Trophoblast cell (in vitro differentiated cells and primary cell): ENCODE measurements at regions not wholly inside any gene's neighbourhood (a gene's known extent, or its start where the extent isn't known, plus 50 kb on each side); places are given as distances from the start of the nearest gene placed in this dataset.
"Not testable (repeated sequence)": the region's sequence is repeated elsewhere in the genome, so short reads cannot be mapped to it uniquely, and the experiment has no call there.

Source experiments
- DNase-seq, 2 donors: peaks; one replicate each; pipeline ENCODE4 v3.0.0-alpha.2; 2016
- H2AFZ ChIP-seq: 2 replicates; pipeline ENCODE4 v1.6.1; 2013; ENCODE audit warnings: low read length, moderate library complexity, mild to moderate bottlenecking; ENCODE audit not compliant: insufficient read depth, poor library complexity
- H2AK5ac ChIP-seq: 2 replicates; pipeline ENCODE4 v1.6.1; 2013; ENCODE audit warnings: mild to moderate bottlenecking, low read length
- H2BK120ac ChIP-seq: 2 replicates; pipeline ENCODE4 v1.6.1; 2013; ENCODE audit warnings: low read length, mild to moderate bottlenecking, moderate library complexity; ENCODE audit not compliant: insufficient read depth, poor library complexity
- H2BK12ac ChIP-seq: 2 replicates; pipeline ENCODE4 v1.6.1; 2013; ENCODE audit warnings: mild to moderate bottlenecking, low read length, moderate library complexity
- H2BK5ac ChIP-seq: 2 replicates; pipeline ENCODE4 v1.6.1; 2013; ENCODE audit warnings: low read length, low read depth, moderate library complexity, mild to moderate bottlenecking; ENCODE audit not compliant: poor library complexity
- H3K14ac ChIP-seq: 2 replicates; pipeline ENCODE4 v1.6.1; 2013; ENCODE audit warnings: mild to moderate bottlenecking, low read length
- H3K18ac ChIP-seq: 2 replicates; pipeline ENCODE4 v1.6.1; 2013; ENCODE audit warnings: mild to moderate bottlenecking, low read length
- H3K23ac ChIP-seq: 2 replicates; pipeline ENCODE4 v1.6.1; 2013; ENCODE audit warnings: low read length
- H3K27ac ChIP-seq: 2 replicates; pipeline ENCODE4 v1.5.1; 2013; ENCODE audit warnings: low read depth, mild to moderate bottlenecking, inconsistent platforms, low read length, moderate library complexity
- H3K27me3 ChIP-seq: 2 replicates; pipeline ENCODE4 v1.6.1; 2013; ENCODE audit warnings: inconsistent platforms, mild to moderate bottlenecking, low read length, moderate library complexity; ENCODE audit not compliant: insufficient read depth
- H3K36me3 ChIP-seq, 2 experiments: 1 replicate in 1 of 2; 2 replicates in 1 of 2; pipeline ENCODE4 v1.6.1; 2013; ENCODE audit warnings: low read length in 2 of 2, mild to moderate bottlenecking in 2 of 2, moderate library complexity in 1 of 2; ENCODE audit not compliant: insufficient read depth in 2 of 2, control insufficient read depth in 1 of 2
- H3K4ac ChIP-seq: 2 replicates; pipeline ENCODE4 v1.6.1; 2013; ENCODE audit warnings: low read depth, mild to moderate bottlenecking, low read length, moderate library complexity
- H3K4me1 ChIP-seq, 2 experiments: 1 replicate in 1 of 2; 2 replicates in 1 of 2; pipeline ENCODE4 v1.6.1; 2013; ENCODE audit warnings: low read length in 2 of 2, mild to moderate bottlenecking in 2 of 2, moderate library complexity in 1 of 2; ENCODE audit not compliant: insufficient read depth in 2 of 2, control insufficient read depth in 1 of 2
- H3K4me2 ChIP-seq: 2 replicates; pipeline ENCODE4 v1.6.1; 2013; ENCODE audit warnings: inconsistent platforms, mild to moderate bottlenecking, low read length, moderate library complexity
- H3K4me3 ChIP-seq: 2 replicates; pipeline ENCODE4 v1.5.1; 2013; ENCODE audit warnings: mild to moderate bottlenecking, low read depth, low read length, inconsistent platforms
- H3K79me1 ChIP-seq: one replicate; pipeline ENCODE4 v1.6.1; 2013; ENCODE audit warnings: low read length
- H3K79me2 ChIP-seq: 2 replicates; pipeline ENCODE4 v1.6.1; 2013; ENCODE audit warnings: low read length, mild to moderate bottlenecking; ENCODE audit not compliant: control insufficient read depth, insufficient read depth, poor library complexity
- H3K9ac ChIP-seq: 2 replicates; pipeline ENCODE4 v1.6.1; 2013; ENCODE audit warnings: mild to moderate bottlenecking, low read length
- H3K9me3 ChIP-seq: 2 replicates; pipeline ENCODE4 v1.6.1; 2013; ENCODE audit warnings: low read depth, mild to moderate bottlenecking, control low read depth, inconsistent platforms, low read length; ENCODE audit not compliant: insufficient read depth
- H4K12ac ChIP-seq: 2 replicates; pipeline ENCODE4 v1.6.1; 2013; ENCODE audit warnings: low read depth, mild to moderate bottlenecking, low read length, moderate library complexity
- H4K8ac ChIP-seq: 2 replicates; pipeline ENCODE4 v1.6.1; 2013; ENCODE audit warnings: low read depth, mild to moderate bottlenecking, low read length, moderate library complexity
- H4K91ac ChIP-seq: one replicate; pipeline ENCODE4 v1.6.1; 2013; ENCODE audit warnings: low read depth, mild to moderate bottlenecking, low read length, moderate library complexity
- WGBS: extraction: QIAGEN DNeasy Blood & Tissue Kit; methylation state at CpG from one replicate; pipeline ENCODE4 v1.1.7; 2013; ENCODE audit warnings: missing lambda C conversion rate; ENCODE audit not compliant: insufficient read length, insufficient coverage; ENCODE audit errors: extremely low coverage; 5-methylcytosine and 5-hydroxymethylcytosine counted together

GRCh38 chr13:80523134-80523533, 182.2 kb upstream of the SPRY2 start:
- Histone ChIP-seq H2BK5ac (no peak overlapping the region), H4K8ac (no peak overlapping the region), H4K91ac (no peak overlapping the region), H3K27me3 (no peaks in the 10 kb centered on the region), H3K14ac (no peak overlapping the region), H3K36me3 (no peaks in the 10 kb centered on the region), H3K9ac (no peak overlapping the region), H3K18ac (no peak overlapping the region), H3K27ac (no peak overlapping the region), H2AFZ (no peak overlapping the region), H3K4ac (no peak overlapping the region), H4K12ac (no peak overlapping the region), H2BK120ac (no peak overlapping the region), H3K79me2 (no peaks in the 10 kb centered on the region), H2AK5ac (no peak overlapping the region), H3K79me1 (no peaks in the 10 kb centered on the region), H3K9me3 (no peaks in the 10 kb centered on the region), H3K4me1 (no peaks in the 10 kb centered on the region), H3K4me2 (no peak overlapping the region), H2BK12ac (no peak overlapping the region), H3K4me3 (no peak overlapping the region), H3K23ac (no peak overlapping the region)
- no peak for DNase-seq
- no CpG with 5 or more reads among the region's 1 CpG for WGBS

DNA sequence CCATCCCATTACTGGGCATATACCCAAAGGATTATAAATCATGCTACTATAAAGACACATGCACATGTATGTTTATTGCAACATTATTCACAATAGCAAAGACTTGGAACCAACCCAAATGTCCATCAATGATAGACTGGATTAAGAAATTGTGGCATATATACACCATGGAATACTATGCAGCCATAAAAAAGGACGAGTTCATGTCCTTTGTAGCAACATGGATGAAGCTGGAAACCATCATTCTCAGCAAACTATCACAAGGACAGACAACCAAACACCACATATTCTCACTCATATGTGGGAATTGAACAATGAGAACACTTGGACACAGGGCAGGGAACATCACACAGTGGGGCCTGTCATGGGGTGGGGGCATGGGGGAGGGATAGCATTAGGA, 181.5 kb upstream of the SPRY2 start:
- not testable (repeated sequence) for H4K91ac ChIP-seq, H3K9me3 ChIP-seq, H3K27ac ChIP-seq, H3K9ac ChIP-seq, DNase-seq, H3K14ac ChIP-seq, H3K79me1 ChIP-seq, H3K4me1 ChIP-seq, H3K23ac ChIP-seq, H2AK5ac ChIP-seq, H3K79me2 ChIP-seq, H3K27me3 ChIP-seq, H3K18ac ChIP-seq, H3K4me2 ChIP-seq, H3K4me3 ChIP-seq, H2AFZ ChIP-seq, H3K36me3 ChIP-seq, H3K4ac ChIP-seq, H4K12ac ChIP-seq, H2BK12ac ChIP-seq, H2BK5ac ChIP-seq, H4K8ac ChIP-seq, H2BK120ac ChIP-seq
- WGBS: no CpG with 5 or more reads among the region's 1 CpG

- no peaks in the 10 kb centered on the region for H3K36me3 ChIP-seq
- DNase-seq: no peak
These were observed 176.0 kb upstream of the SPRY2 start for GRCh38 chr13:80516818-80517348.

GRCh38 chr13:80515296-80515695, 174.4 kb upstream of the SPRY2 start:
- Histone ChIP-seq H3K23ac (no peak overlapping the region), H3K18ac (no peak overlapping the region), H2BK120ac (no peak overlapping the region), H3K27ac (no peak overlapping the region), H3K79me1 (no peaks in the 10 kb centered on the region), H3K9me3 (peaks cover 4% of the 10 kb centered on the region), H3K4me3 (no peak overlapping the region), H2BK12ac (no peak overlapping the region), H3K4ac (no peak overlapping the region), H3K4me1 (peaks cover 0 to 2% of the 10 kb centered on the region in 2 experiments), H3K4me2 (no peak overlapping the region), H2AK5ac (no peak overlapping the region), H4K8ac (no peak overlapping the region), H4K91ac (no peak overlapping the region), H3K79me2 (no peaks in the 10 kb centered on the region), H3K9ac (no peak overlapping the region), H2AFZ (no peak overlapping the region), H3K14ac (no peak overlapping the region), H3K36me3 (no peaks in the 10 kb centered on the region), H2BK5ac (no peak overlapping the region), H3K27me3 (no peaks in the 10 kb centered on the region), H4K12ac (no peak overlapping the region)
- WGBS: no CpG with 5 or more reads among the region's 4 CpGs
- DNase-seq: no peak

More at GRCh38 chr13:80516818-80517348, 176.0 kb upstream of the SPRY2 start:
- Histone ChIP-seq H2AK5ac (no peak overlapping the region), H3K14ac (no peak overlapping the region), H3K9me3 (peaks cover 4% of the 10 kb centered on the region), H3K4me2 (no peak overlapping the region), H3K79me2 (no peaks in the 10 kb centered on the region), H4K8ac (no peak overlapping the region), H3K4me1 (no peaks in the 10 kb centered on the region), H2BK120ac (no peak overlapping the region), H3K79me1 (no peaks in the 10 kb centered on the region), H3K27ac (no peak overlapping the region), H3K9ac (no peak overlapping the region), H4K12ac (no peak overlapping the region), H3K27me3 (no peaks in the 10 kb centered on the region), H2BK12ac (no peak overlapping the region), H3K23ac (no peak overlapping the region), H3K4ac (no peak overlapping the region), H2BK5ac (no peak overlapping the region), H2AFZ (no peak overlapping the region), H3K4me3 (no peak overlapping the region), H3K18ac (no peak overlapping the region), H4K91ac (no peak overlapping the region)
- no CpG with 5 or more reads among the region's 8 CpGs for WGBS
